ENCODE measurements at regions not wholly inside any gene's neighbourhood (a gene's known extent, or its start where the extent isn't known, plus 50 kb on each side); places are given as distances from the start of the nearest gene placed in this dataset.

- TF ChIP-seq CTCF (IDR thresholded peaks at IDR 0.05; ENCODE audit: poor library complexity) (no peak), EZH2 (IDR thresholded peaks at IDR 0.05; ENCODE audit: borderline replicate concordance) (no peak)
Measured at GRCh38 chr9:107693625-107694326, 204.2 kb upstream of the KLF4 start.
